ENCODE measurements at regions not wholly inside any gene's neighbourhood (a gene's known extent, or its start where the extent isn't known, plus 50 kb on each side); places are given as distances from the start of the nearest gene placed in this dataset.
"Not testable (repeated sequence)": the region's sequence is repeated elsewhere in the genome, so short reads cannot be mapped to it uniquely, and the experiment has no call there.

- DNase-seq, result no peak
Observed at GRCh38 chr5:67617051-67617450, 420.5 kb upstream of the CD180 start.

GRCh38 chr5:67612961-67613360 lies 416.4 kb upstream of the CD180 start:
- DNase-seq, result no peak

- DNase-seq, result no peak
Observed at GRCh38 chr5:67610186-67610912, 413.8 kb upstream of the CD180 start.

GRCh38 chr5:67607958-67608357 lies 411.4 kb upstream of the CD180 start:
- no peak for DNase-seq

GRCh38 chr5:67606586-67606947 lies 410.0 kb upstream of the CD180 start:
- no peak for DNase-seq

GRCh38 chr5:67605730-67606585 lies 409.4 kb upstream of the CD180 start:
- DNase-seq, result no peak

GRCh38 chr5:67591491-67591890 lies 394.9 kb upstream of the CD180 start:
- no peak for DNase-seq

GRCh38 chr5:67588389-67588788 lies 391.8 kb upstream of the CD180 start:
- no peak for DNase-seq

GRCh38 chr5:67581203-67581602 lies 384.6 kb upstream of the CD180 start:
- no peak for DNase-seq

GRCh38 chr5:67578011-67578410 lies 381.4 kb upstream of the CD180 start:
- no peak for DNase-seq

- DNase-seq, result no peak
Observed at GRCh38 chr5:67577424-67577823, 380.8 kb upstream of the CD180 start.

- no peak for DNase-seq
Observed at GRCh38 chr5:67576112-67576511, 379.5 kb upstream of the CD180 start.

- no peak for DNase-seq
Observed at GRCh38 chr5:67575087-67575486, 378.5 kb upstream of the CD180 start.

GRCh38 chr5:67561151-67561932 lies 364.7 kb upstream of the CD180 start:
- no peak for DNase-seq

GRCh38 chr5:67552773-67553172 lies 356.2 kb upstream of the CD180 start:
- DNase-seq, result no peak

- DNase-seq, result no peak
Observed at GRCh38 chr5:67549947-67550346, 353.3 kb upstream of the CD180 start.

GRCh38 chr5:67549296-67549618 lies 352.7 kb upstream of the CD180 start:
- DNase-seq, result no peak

- no peak for DNase-seq
Observed at GRCh38 chr5:67548520-67549295, 352.1 kb upstream of the CD180 start.

GRCh38 chr5:67547682-67548081 lies 351.1 kb upstream of the CD180 start:
- no peak for DNase-seq

GRCh38 chr5:67544942-67545341 lies 348.3 kb upstream of the CD180 start:
- DNase-seq, result not testable (repeated sequence)

GRCh38 chr5:67543720-67544270 lies 347.2 kb upstream of the CD180 start:
- no peak for DNase-seq

- DNase-seq, result no peak
Observed at GRCh38 chr5:67542479-67542878, 345.9 kb upstream of the CD180 start.

GRCh38 chr5:67541875-67542274 lies 345.3 kb upstream of the CD180 start:
- no peak for DNase-seq

Data from CD4-positive, alpha-beta T cell treated with Interleukin-21 for 1 hour (primary cell).